GM19397 (cell line): ENCODE measurements at regions not wholly inside any gene's neighbourhood (a gene's known extent, or its start where the extent isn't known, plus 50 kb on each side); places are given as distances from the start of the nearest gene placed in this dataset.

ENCODE experiments used
- ATAC-seq: cut with Tn5 transposase; IDR thresholded peaks from one replicate; pipeline ENCODE4 v1.9.1; 2021; ENCODE audit warnings: mild to moderate bottlenecking, moderate library complexity; ENCODE audit not compliant: unreplicated experiment

GRCh38 chr10:4144817-4145216 lies 359.8 kb upstream of the KLF6 start:
- ATAC-seq, result no peak

GRCh38 chr10:4141471-4141870 lies 356.5 kb upstream of the KLF6 start:
- ATAC-seq, result no peak

GRCh38 chr10:4138146-4138721 lies 353.2 kb upstream of the KLF6 start:
- ATAC-seq, result no peak

GRCh38 chr10:4137299-4137698 lies 352.3 kb upstream of the KLF6 start:
- ATAC-seq, result no peak

- ATAC-seq, result peak; percentile 77
Observed at GRCh38 chr10:4136121-4136520, 351.1 kb upstream of the KLF6 start.

- no peak for ATAC-seq
Observed at GRCh38 chr10:4132216-4132556, 347.2 kb upstream of the KLF6 start.

- ATAC-seq, result peak; percentile 40
Observed at GRCh38 chr10:4131407-4132215, 346.6 kb upstream of the KLF6 start.

GRCh38 chr10:4130685-4131084 lies 345.7 kb upstream of the KLF6 start:
- ATAC-seq, result no peak

- ATAC-seq, result no peak
Observed at GRCh38 chr10:4129866-4130477, 345.0 kb upstream of the KLF6 start.

- ATAC-seq, result peak; percentile 57
Observed at GRCh38 chr10:4127518-4128315, 342.7 kb upstream of the KLF6 start.

- ATAC-seq, result no peak
Observed at GRCh38 chr10:4125776-4126175, 340.8 kb upstream of the KLF6 start.

GRCh38 chr10:4121502-4122380 lies 336.7 kb upstream of the KLF6 start:
- ATAC-seq, result peak; percentile 65

GRCh38 chr10:4120096-4120853 lies 335.3 kb upstream of the KLF6 start:
- ATAC-seq, result no peak

- no peak for ATAC-seq
Observed at GRCh38 chr10:4119107-4119506, 334.1 kb upstream of the KLF6 start.

- ATAC-seq, result no peak
Observed at GRCh38 chr10:4117604-4118003, 332.6 kb upstream of the KLF6 start.

- ATAC-seq, result no peak
Observed at GRCh38 chr10:4111643-4112042, 326.6 kb upstream of the KLF6 start.

- ATAC-seq, result no peak
Observed at GRCh38 chr10:4109469-4109868, 324.5 kb upstream of the KLF6 start.

GRCh38 chr10:4108693-4109092 lies 323.7 kb upstream of the KLF6 start:
- ATAC-seq, result no peak

- ATAC-seq, result no peak
Observed at GRCh38 chr10:4107285-4107851, 322.4 kb upstream of the KLF6 start.
